ENCODE measurements at regions not wholly inside any gene's neighbourhood (a gene's known extent, or its start where the extent isn't known, plus 50 kb on each side); places are given as distances from the start of the nearest gene placed in this dataset.

GRCh38 chr3:116981089-116981488 lies 271.5 kb downstream of the TUSC7 start:
- intact Hi-C loops (cut with DNase I): no loop called here
- Histone ChIP-seq H3K27me3 (ENCODE audit: control insufficient read depth, insufficient read depth, low read length) (no peaks in the 10 kb centered on the region), H3K9ac (ENCODE audit: low read length in 3 of 3) (no peak overlapping the region), H3K4me3 (ENCODE audit: low read length in 3 of 3) (no peak overlapping the region), H3K27ac (ENCODE audit: low read depth in 2 of 2, low read length in 2 of 2) (no peak overlapping the region), H3K9me3 (ENCODE audit: control insufficient read depth in 2 of 3, insufficient read depth in 1 of 3, low read length in 3 of 3) (no peaks in the 10 kb centered on the region), H3K36me3 (ENCODE audit: control insufficient read depth in 2 of 3, insufficient read depth in 3 of 3, low read length in 3 of 3) (no peaks in the 10 kb centered on the region), H3K4me1 (ENCODE audit: control insufficient read depth in 2 of 3, insufficient read depth in 2 of 3, low read depth in 1 of 3, low read length in 3 of 3) (no peaks in the 10 kb centered on the region)
- no peak for TF ChIP-seq CTCF (IDR thresholded peaks at IDR 0.05; ENCODE audit: borderline replicate concordance, extremely low read depth, insufficient read depth)
- DNase-seq (no peak), FAIRE-seq (no peak)

GRCh38 chr3:116984301-116984700 lies 274.7 kb downstream of the TUSC7 start:
- no peak overlapping the region for H3K4me3 ChIP-seq (ENCODE audit: low read length in 3 of 3)
- no peak for TF ChIP-seq CTCF (IDR thresholded peaks at IDR 0.05; ENCODE audit: borderline replicate concordance, extremely low read depth, insufficient read depth)
- DNase-seq: no peak
- no peaks in the 10 kb centered on the region for H3K27me3 ChIP-seq (ENCODE audit: control insufficient read depth, insufficient read depth, low read length)
- H3K4me1 ChIP-seq (ENCODE audit: control insufficient read depth in 2 of 3, insufficient read depth in 2 of 3, low read depth in 1 of 3, low read length in 3 of 3): no peaks in the 10 kb centered on the region
- no peaks in the 10 kb centered on the region for H3K9me3 ChIP-seq (ENCODE audit: control insufficient read depth in 2 of 3, insufficient read depth in 1 of 3, low read length in 3 of 3)
- H3K36me3 ChIP-seq (ENCODE audit: control insufficient read depth in 2 of 3, insufficient read depth in 3 of 3, low read length in 3 of 3): no peaks in the 10 kb centered on the region
- intact Hi-C loops (cut with DNase I): no loop called here
- no peak for FAIRE-seq
- no peak overlapping the region for H3K27ac ChIP-seq (ENCODE audit: low read depth in 2 of 2, low read length in 2 of 2)
- H3K9ac ChIP-seq (ENCODE audit: low read length in 3 of 3): no peak overlapping the region

GRCh38 chr3:116994351-116994879 lies 284.8 kb downstream of the TUSC7 start:
- H3K36me3 ChIP-seq (ENCODE audit: control insufficient read depth in 2 of 3, insufficient read depth in 3 of 3, low read length in 3 of 3): no peaks in the 10 kb centered on the region
- no peak overlapping the region for H3K9ac ChIP-seq (ENCODE audit: low read length in 3 of 3)
- DNase-seq (peak in 1 of 5 donors; percentile 15), FAIRE-seq (no peak)
- no peaks in the 10 kb centered on the region for H3K4me1 ChIP-seq (ENCODE audit: control insufficient read depth in 2 of 3, insufficient read depth in 2 of 3, low read depth in 1 of 3, low read length in 3 of 3)
- no peak for TF ChIP-seq CTCF (IDR thresholded peaks at IDR 0.05; ENCODE audit: borderline replicate concordance, extremely low read depth, insufficient read depth)
- no peak overlapping the region for H3K27ac ChIP-seq (ENCODE audit: low read depth in 2 of 2, low read length in 2 of 2)
- no peak overlapping the region for H3K4me3 ChIP-seq (ENCODE audit: low read length in 3 of 3)
- no peaks in the 10 kb centered on the region for H3K27me3 ChIP-seq (ENCODE audit: control insufficient read depth, insufficient read depth, low read length)
- intact Hi-C loops (cut with DNase I): no loop called here
- no peaks in the 10 kb centered on the region for H3K9me3 ChIP-seq (ENCODE audit: control insufficient read depth in 2 of 3, insufficient read depth in 1 of 3, low read length in 3 of 3)

- peaks cover 0 to 2% (median 0%) of the 10 kb centered on the region in 3 donors for H3K4me1 ChIP-seq (ENCODE audit: control insufficient read depth in 2 of 3, insufficient read depth in 2 of 3, low read depth in 1 of 3, low read length in 3 of 3)
- H3K36me3 ChIP-seq (ENCODE audit: control insufficient read depth in 2 of 3, insufficient read depth in 3 of 3, low read length in 3 of 3): no peaks in the 10 kb centered on the region
- H3K27me3 ChIP-seq (ENCODE audit: control insufficient read depth, insufficient read depth, low read length): no peaks in the 10 kb centered on the region
- no peak overlapping the region for H3K27ac ChIP-seq (ENCODE audit: low read depth in 2 of 2, low read length in 2 of 2)
- H3K9me3 ChIP-seq (ENCODE audit: control insufficient read depth in 2 of 3, insufficient read depth in 1 of 3, low read length in 3 of 3): no peaks in the 10 kb centered on the region
- H3K9ac ChIP-seq (ENCODE audit: low read length in 3 of 3): no peak overlapping the region
- intact Hi-C loops (cut with DNase I): no loop called here
- H3K4me3 ChIP-seq (ENCODE audit: low read length in 3 of 3): no peak overlapping the region
- FAIRE-seq (no peak), DNase-seq (no peak)
- TF ChIP-seq CTCF (IDR thresholded peaks at IDR 0.05; ENCODE audit: borderline replicate concordance, extremely low read depth, insufficient read depth): no peak
These were observed 293.9 kb downstream of the TUSC7 start for GRCh38 chr3:117003501-117003900.

Data from kidney (tissue), 13 donors.